ENCODE measurements at regions not wholly inside any gene's neighbourhood (a gene's known extent, or its start where the extent isn't known, plus 50 kb on each side); places are given as distances from the start of the nearest gene placed in this dataset.

DNA sequence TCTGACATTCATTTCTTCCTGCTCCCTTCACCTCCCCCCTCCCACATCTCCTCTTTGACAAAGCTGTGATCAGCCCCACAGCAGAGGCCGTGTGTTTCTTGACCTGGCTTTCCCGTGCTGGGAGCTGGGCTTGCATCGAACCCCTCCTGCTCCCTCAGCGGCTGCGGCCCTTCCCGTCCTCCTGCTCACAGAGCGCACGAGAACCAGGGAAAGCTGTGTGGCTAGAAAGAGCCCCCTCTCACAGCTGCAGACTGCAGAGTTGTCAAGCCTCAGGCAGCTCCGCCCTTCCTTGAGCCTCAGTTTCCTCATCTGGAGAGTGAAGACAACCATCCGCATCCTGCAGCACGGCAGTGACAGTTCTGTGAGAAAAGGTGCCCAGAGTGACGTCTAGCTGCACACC lies 65.7 kb upstream of the GLI2 start:
- no peak for ATAC-seq (ENCODE audit: insufficient read depth, low read depth)
- H3K4me2 ChIP-seq (ENCODE audit: insufficient read depth, low read length): no peak overlapping the region
- H2AFZ ChIP-seq (ENCODE audit: low read depth, low read length): no peak overlapping the region
- no peak overlapping the region for H3K4me3 ChIP-seq (ENCODE audit: low read depth in 1 of 2, low read length in 2 of 2)
- H3K36me3 ChIP-seq (ENCODE audit: insufficient read depth, low read length): no peaks in the 10 kb centered on the region
- no peaks in the 10 kb centered on the region for H4K20me1 ChIP-seq (ENCODE audit: insufficient read depth, low read length)
- no peak overlapping the region for H3K27ac ChIP-seq (ENCODE audit: low read length)
- no peak for DNase-seq
- no peak overlapping the region for H3K9ac ChIP-seq (ENCODE audit: low read depth, low read length)
- peaks cover 3% of the 10 kb centered on the region for H3K9me3 ChIP-seq (ENCODE audit: insufficient read depth, low read length, severe bottlenecking)
- no peaks in the 10 kb centered on the region for H3K79me2 ChIP-seq (ENCODE audit: insufficient read depth, low read length)
- H3K4me1 ChIP-seq (ENCODE audit: insufficient read depth, low read length): no peaks in the 10 kb centered on the region
- H3K27me3 ChIP-seq (ENCODE audit: insufficient read depth, low read length, poor library complexity): peaks cover 3% of the 10 kb centered on the region
- TF ChIP-seq, protein P1, sequence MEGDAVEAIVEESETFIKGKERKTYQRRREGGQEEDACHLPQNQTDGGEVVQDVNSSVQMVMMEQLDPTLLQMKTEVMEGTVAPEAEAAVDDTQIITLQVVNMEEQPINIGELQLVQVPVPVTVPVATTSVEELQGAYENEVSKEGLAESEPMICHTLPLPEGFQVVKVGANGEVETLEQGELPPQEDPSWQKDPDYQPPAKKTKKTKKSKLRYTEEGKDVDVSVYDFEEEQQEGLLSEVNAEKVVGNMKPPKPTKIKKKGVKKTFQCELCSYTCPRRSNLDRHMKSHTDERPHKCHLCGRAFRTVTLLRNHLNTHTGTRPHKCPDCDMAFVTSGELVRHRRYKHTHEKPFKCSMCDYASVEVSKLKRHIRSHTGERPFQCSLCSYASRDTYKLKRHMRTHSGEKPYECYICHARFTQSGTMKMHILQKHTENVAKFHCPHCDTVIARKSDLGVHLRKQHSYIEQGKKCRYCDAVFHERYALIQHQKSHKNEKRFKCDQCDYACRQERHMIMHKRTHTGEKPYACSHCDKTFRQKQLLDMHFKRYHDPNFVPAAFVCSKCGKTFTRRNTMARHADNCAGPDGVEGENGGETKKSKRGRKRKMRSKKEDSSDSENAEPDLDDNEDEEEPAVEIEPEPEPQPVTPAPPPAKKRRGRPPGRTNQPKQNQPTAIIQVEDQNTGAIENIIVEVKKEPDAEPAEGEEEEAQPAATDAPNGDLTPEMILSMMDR (IDR thresholded peaks at IDR 0.05; ENCODE audit: borderline replicate concordance, extremely low read depth, low read length, poor library complexity, severe bottlenecking): no peak
- no peak for TF ChIP-seq EZH2 (IDR thresholded peaks at IDR 0.05; ENCODE audit: borderline replicate concordance, low read depth, low read length, severe bottlenecking)

DNA sequence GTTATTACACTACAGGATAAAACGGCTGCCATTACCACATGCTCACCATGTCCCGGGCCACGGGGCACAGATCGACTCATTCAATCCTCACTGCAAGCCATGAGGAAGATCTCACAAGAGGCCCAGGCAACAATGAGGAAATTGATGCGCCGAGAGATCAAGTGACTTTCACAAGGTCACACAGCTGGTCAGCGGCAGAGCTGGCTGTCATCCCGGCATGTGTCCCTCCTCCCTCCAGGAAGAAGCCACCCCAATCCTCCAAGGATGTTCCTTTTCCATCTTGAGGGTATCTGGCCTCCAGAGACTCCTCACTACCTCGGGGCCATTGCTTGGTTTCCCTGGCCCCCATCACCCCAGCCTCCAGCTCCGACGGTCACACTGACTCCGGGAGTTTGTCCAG lies 65.3 kb upstream of the GLI2 start:
- no peak for TF ChIP-seq EZH2 (IDR thresholded peaks at IDR 0.05; ENCODE audit: borderline replicate concordance, low read depth, low read length, severe bottlenecking)
- TF ChIP-seq, protein P1 (IDR thresholded peaks at IDR 0.05; ENCODE audit: borderline replicate concordance, extremely low read depth, low read length, poor library complexity, severe bottlenecking): no peak
- H3K4me3 ChIP-seq (ENCODE audit: low read depth in 1 of 2, low read length in 2 of 2): no peak overlapping the region
- peaks cover 3% of the 10 kb centered on the region for H3K27me3 ChIP-seq (ENCODE audit: insufficient read depth, low read length, poor library complexity)
- H3K9ac ChIP-seq (ENCODE audit: low read depth, low read length): no peak overlapping the region
- DNase-seq (no peak), ATAC-seq (ENCODE audit: insufficient read depth, low read depth) (no peak)
- no peaks in the 10 kb centered on the region for H3K36me3 ChIP-seq (ENCODE audit: insufficient read depth, low read length)
- H3K9me3 ChIP-seq (ENCODE audit: insufficient read depth, low read length, severe bottlenecking): peaks cover 3% of the 10 kb centered on the region
- H3K79me2 ChIP-seq (ENCODE audit: insufficient read depth, low read length): no peaks in the 10 kb centered on the region
- H3K4me1 ChIP-seq (ENCODE audit: insufficient read depth, low read length): no peaks in the 10 kb centered on the region
- H3K27ac ChIP-seq (ENCODE audit: low read length): no peak overlapping the region
- no peaks in the 10 kb centered on the region for H4K20me1 ChIP-seq (ENCODE audit: insufficient read depth, low read length)
- no peak overlapping the region for H2AFZ ChIP-seq (ENCODE audit: low read depth, low read length)
- H3K4me2 ChIP-seq (ENCODE audit: insufficient read depth, low read length): no peak overlapping the region

DNA sequence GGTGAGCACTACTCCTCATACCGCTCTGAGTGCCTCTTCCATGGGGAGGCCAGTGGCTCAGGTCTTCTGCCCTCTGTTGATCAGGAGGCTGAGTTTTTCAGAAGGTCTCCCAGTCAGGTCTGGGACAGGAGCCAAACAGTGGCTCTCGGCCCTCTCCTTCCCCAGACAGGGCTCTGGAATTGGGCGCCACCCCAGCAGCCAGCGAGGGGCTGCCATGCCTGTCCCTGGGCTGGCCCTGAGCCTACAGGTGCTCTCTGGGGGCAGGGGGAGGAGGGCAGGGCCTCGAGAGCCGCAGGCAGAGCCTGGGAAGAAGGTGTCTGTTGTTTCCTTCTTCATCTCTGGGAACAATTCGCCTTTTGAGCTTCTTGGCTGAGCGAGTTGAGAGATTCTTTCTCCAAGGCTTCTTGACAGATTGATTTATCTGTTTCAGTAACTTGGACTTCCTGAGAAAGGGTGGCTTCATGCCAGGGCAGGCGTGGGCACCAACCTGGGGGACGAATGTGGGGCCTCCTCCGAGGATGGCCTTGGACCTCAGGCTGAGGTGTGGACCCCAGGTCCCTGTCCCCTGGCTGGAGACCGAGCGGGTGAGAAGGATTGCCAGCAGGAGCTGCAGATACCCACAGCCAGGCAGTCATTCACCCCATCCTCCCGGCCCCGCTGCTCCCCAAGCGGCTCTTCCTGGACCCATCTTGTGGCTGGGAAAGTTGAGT lies 64.7 kb upstream of the GLI2 start:
- Histone ChIP-seq H3K4me1 (ENCODE audit: insufficient read depth, low read length) (no peaks in the 10 kb centered on the region), H3K4me3 (ENCODE audit: low read depth in 1 of 2, low read length in 2 of 2) (no peak overlapping the region), H4K20me1 (ENCODE audit: insufficient read depth, low read length) (no peaks in the 10 kb centered on the region), H3K79me2 (ENCODE audit: insufficient read depth, low read length) (no peaks in the 10 kb centered on the region), H3K9me3 (ENCODE audit: insufficient read depth, low read length, severe bottlenecking) (peaks cover 3% of the 10 kb centered on the region), H3K9ac (ENCODE audit: low read depth, low read length) (no peak overlapping the region), H3K36me3 (ENCODE audit: insufficient read depth, low read length) (no peaks in the 10 kb centered on the region), H3K4me2 (ENCODE audit: insufficient read depth, low read length) (no peak overlapping the region), H3K27me3 (ENCODE audit: insufficient read depth, low read length, poor library complexity) (peaks cover 3% of the 10 kb centered on the region), H3K27ac (ENCODE audit: low read length) (no peak overlapping the region), H2AFZ (ENCODE audit: low read depth, low read length) (no peak overlapping the region)
- TF ChIP-seq EZH2 (IDR thresholded peaks at IDR 0.05; ENCODE audit: borderline replicate concordance, low read depth, low read length, severe bottlenecking): no peak
- TF ChIP-seq, protein P1 (IDR thresholded peaks at IDR 0.05; ENCODE audit: borderline replicate concordance, extremely low read depth, low read length, poor library complexity, severe bottlenecking): no peak
- DNase-seq (no peak), ATAC-seq (ENCODE audit: insufficient read depth, low read depth) (no peak)
